ENCODE measurements at regions not wholly inside any gene's neighbourhood (a gene's known extent, or its start where the extent isn't known, plus 50 kb on each side); places are given as distances from the start of the nearest gene placed in this dataset.

DNA sequence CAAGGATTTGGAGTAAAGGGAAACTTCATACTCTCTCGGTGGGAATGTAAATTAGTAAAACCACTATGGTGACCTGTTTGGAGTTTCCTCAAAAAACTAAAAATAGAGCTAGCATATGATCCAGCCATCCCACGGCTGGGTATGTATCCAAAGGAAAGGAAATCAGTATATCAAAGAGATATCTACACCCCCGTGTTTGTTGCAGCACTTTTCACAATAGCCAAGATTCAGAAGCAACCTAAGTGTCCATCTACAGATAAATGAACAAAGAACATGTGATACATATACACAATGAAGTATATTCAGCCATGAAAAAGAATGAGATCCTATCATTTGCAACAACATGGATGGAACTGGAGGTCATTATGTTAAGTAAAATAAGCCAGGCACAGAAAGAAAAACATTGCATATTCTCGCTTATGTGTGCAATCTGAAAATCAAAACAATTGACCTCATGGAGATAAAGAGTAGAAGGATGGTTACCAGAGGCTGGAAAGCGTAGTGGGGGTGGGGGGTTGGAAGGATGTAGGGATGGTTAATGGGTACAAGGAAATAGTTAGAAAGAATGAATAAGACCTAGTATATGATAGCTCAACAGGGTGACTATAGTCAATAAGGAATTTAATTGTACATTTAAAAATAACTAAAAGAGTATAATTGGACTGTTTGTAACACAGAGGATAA is 468.0 kb downstream of the BCAT1 start:
- no peak for TF ChIP-seq POLR2AphosphoS5 (IDR thresholded peaks at IDR 0.05; ENCODE audit: low read depth, low read length)
- no peak for TF ChIP-seq TAF1 (IDR thresholded peaks at IDR 0.05; ENCODE audit: borderline replicate concordance, low read depth, low read length)

Data from GM12892 (cell line).